ENCODE measurements at regions not wholly inside any gene's neighbourhood (a gene's known extent, or its start where the extent isn't known, plus 50 kb on each side); places are given as distances from the start of the nearest gene placed in this dataset.

GRCh38 chr1:170262276-170262939 is 116.6 kb downstream of the NTMT2 start:
- intact Hi-C loops (cut with DNase I), result no loop called here
- H3K27ac ChIP-seq, result no peak overlapping the region
- 78 to 80% (median 79%) methylated on average over 2 of the region's 2 CpGs for WGBS, 3 donors

GRCh38 chr1:170265234-170265633 is 119.5 kb downstream of the NTMT2 start:
- Histone ChIP-seq H3K4me1 (ENCODE audit: insufficient read depth) (peaks cover 1% of the 10 kb centered on the region), H3K27me3 (no peaks in the 10 kb centered on the region), H3K9me3 (no peaks in the 10 kb centered on the region), H3K36me3 (no peaks in the 10 kb centered on the region), H3K4me3 (no peak overlapping the region), H3K27ac (no peak overlapping the region)
- no peak for TF ChIP-seq POLR2A (IDR thresholded peaks at IDR 0.05)
- TF ChIP-seq CTCF (IDR thresholded peaks at IDR 0.05), result no peak
- no peak for TF ChIP-seq EP300 (IDR thresholded peaks at IDR 0.05)
- no peak for DNase-seq
- intact Hi-C loops (cut with DNase I), result no loop called here
- 84 to 93% (median 85%) methylated on average over 1 of the region's 1 CpG for WGBS, 3 donors

More at GRCh38 chr1:170262276-170262939, 116.6 kb downstream of the NTMT2 start:
- no peak for DNase-seq
- Histone ChIP-seq H3K4me3 (no peak overlapping the region), H3K9me3 (no peaks in the 10 kb centered on the region), H3K27me3 (no peaks in the 10 kb centered on the region), H3K4me1 (ENCODE audit: insufficient read depth) (peaks cover 1% of the 10 kb centered on the region), H3K36me3 (no peaks in the 10 kb centered on the region)
- TF ChIP-seq POLR2A (IDR thresholded peaks at IDR 0.05) (no peak), EP300 (IDR thresholded peaks at IDR 0.05) (no peak), CTCF (IDR thresholded peaks at IDR 0.05) (no peak)

GRCh38 chr1:170267317-170267716 is 121.6 kb downstream of the NTMT2 start:
- Histone ChIP-seq H3K27me3 (no peaks in the 10 kb centered on the region), H3K4me1 (ENCODE audit: insufficient read depth) (no peaks in the 10 kb centered on the region), H3K27ac (no peak overlapping the region), H3K9me3 (no peaks in the 10 kb centered on the region), H3K4me3 (no peak overlapping the region), H3K36me3 (no peaks in the 10 kb centered on the region)
- TF ChIP-seq EP300 (IDR thresholded peaks at IDR 0.05) (no peak), POLR2A (IDR thresholded peaks at IDR 0.05) (no peak), CTCF (IDR thresholded peaks at IDR 0.05) (no peak)
- DNase-seq, result no peak
- intact Hi-C loops (cut with DNase I), result no loop called here

DNA sequence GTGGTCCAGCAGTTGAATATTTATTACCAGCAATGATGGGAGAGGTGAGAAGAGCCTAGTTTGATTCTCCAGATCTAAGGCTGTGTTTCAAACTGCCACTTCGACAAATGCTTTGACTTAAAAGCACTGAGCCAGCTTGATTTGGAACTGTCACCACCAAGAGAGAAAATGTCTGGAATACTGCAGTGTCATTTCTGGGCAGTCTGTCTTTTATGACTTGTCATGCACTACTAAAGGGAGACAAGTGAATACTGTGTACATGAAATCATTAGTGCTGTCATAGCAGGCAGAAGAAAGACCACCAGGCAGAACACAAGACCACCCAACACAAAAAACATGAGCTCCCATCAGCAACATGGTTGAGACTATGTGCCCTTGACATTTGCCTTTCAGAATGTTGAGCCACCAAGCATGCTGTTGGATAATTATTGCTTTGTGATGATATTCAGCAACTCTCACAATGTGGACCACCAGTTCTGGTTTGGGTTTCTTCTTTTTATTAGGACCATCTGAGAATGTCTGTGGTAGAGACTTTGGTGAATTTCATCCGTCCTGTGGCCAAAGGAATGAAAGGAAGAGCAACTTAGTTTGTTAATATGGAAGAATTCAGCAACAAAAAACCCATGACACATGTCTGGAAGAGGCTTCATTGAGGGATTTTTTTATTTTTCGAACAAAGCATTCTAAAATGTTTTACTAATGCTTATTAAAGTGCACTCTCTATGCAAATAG is 125.8 kb downstream of the NTMT2 start:
- DNase-seq, result no peak
- H3K4me3 ChIP-seq, result no peak overlapping the region
- H3K27ac ChIP-seq, result no peak overlapping the region
- no peaks in the 10 kb centered on the region for H3K27me3 ChIP-seq
- TF ChIP-seq CTCF (IDR thresholded peaks at IDR 0.05) (no peak), EP300 (IDR thresholded peaks at IDR 0.05) (no peak), POLR2A (IDR thresholded peaks at IDR 0.05) (no peak)
- no peaks in the 10 kb centered on the region for H3K9me3 ChIP-seq
- no peaks in the 10 kb centered on the region for H3K4me1 ChIP-seq (ENCODE audit: insufficient read depth)
- H3K36me3 ChIP-seq, result no peaks in the 10 kb centered on the region
- WGBS, 3 donors, result 65 to 69% (median 68%) methylated on average over 3 of the region's 3 CpGs
- intact Hi-C loops (cut with DNase I), result no loop called here
